Activated naive CD8-positive, alpha-beta T cell treated with anti-CD3 and anti-CD28 coated beads, Interleukin-2, amount 50 U/mL, for 16 hours (primary cell): ENCODE measurements at regions not wholly inside any gene's neighbourhood (a gene's known extent, or its start where the extent isn't known, plus 50 kb on each side); places are given as distances from the start of the nearest gene placed in this dataset.
A peak's percentile ranks its signal among the peaks of the same experiment; 100 is the strongest.

Experiments
- DNase-seq: peaks from one replicate; pipeline ENCODE4 v3.0.0-alpha.2; 2020; ENCODE audit warnings: low read depth, low spot score

- DNase-seq, result no peak
Measured at GRCh38 chr14:101404426-101405170, 156.7 kb upstream of the DIO3 start.

GRCh38 chr14:101405171-101405883 lies 156.0 kb upstream of the DIO3 start:
- no peak for DNase-seq

GRCh38 chr14:101406921-101407320 lies 154.4 kb upstream of the DIO3 start:
- DNase-seq, result no peak

- no peak for DNase-seq
Measured at GRCh38 chr14:101407328-101407727, 154.0 kb upstream of the DIO3 start.

GRCh38 chr14:101408077-101408831 lies 153.0 kb upstream of the DIO3 start:
- no peak for DNase-seq

GRCh38 chr14:101409006-101409543 lies 152.2 kb upstream of the DIO3 start:
- DNase-seq, result no peak

- no peak for DNase-seq
Measured at GRCh38 chr14:101410126-101410525, 151.2 kb upstream of the DIO3 start.

- DNase-seq, result no peak
Measured at GRCh38 chr14:101411151-101411550, 150.1 kb upstream of the DIO3 start.

GRCh38 chr14:101411779-101412178 lies 149.5 kb upstream of the DIO3 start:
- no peak for DNase-seq

- no peak for DNase-seq
Measured at GRCh38 chr14:101412739-101413138, 148.6 kb upstream of the DIO3 start.

GRCh38 chr14:101417434-101417833 lies 143.9 kb upstream of the DIO3 start:
- DNase-seq, result no peak

GRCh38 chr14:101418601-101419000 lies 142.7 kb upstream of the DIO3 start:
- no peak for DNase-seq

GRCh38 chr14:101426466-101426865 lies 134.8 kb upstream of the DIO3 start:
- DNase-seq, result no peak

GRCh38 chr14:101428409-101428808 lies 132.9 kb upstream of the DIO3 start:
- DNase-seq, result no peak

GRCh38 chr14:101435546-101435945 lies 125.7 kb upstream of the DIO3 start:
- DNase-seq, result no peak

- no peak for DNase-seq
Measured at GRCh38 chr14:101439023-101439422, 122.3 kb upstream of the DIO3 start.

GRCh38 chr14:101440496-101440895 lies 120.8 kb upstream of the DIO3 start:
- DNase-seq, result no peak

- no peak for DNase-seq
Measured at GRCh38 chr14:101441710-101442109, 119.6 kb upstream of the DIO3 start.

GRCh38 chr14:101442451-101442850 lies 118.8 kb upstream of the DIO3 start:
- peak; percentile 30 for DNase-seq

- no peak for DNase-seq
Measured at GRCh38 chr14:101444116-101444515, 117.2 kb upstream of the DIO3 start.

- no peak for DNase-seq
Measured at GRCh38 chr14:101445278-101445677, 116.0 kb upstream of the DIO3 start.

- no peak for DNase-seq
Measured at GRCh38 chr14:101446387-101446969, 114.8 kb upstream of the DIO3 start.
